ENCODE measurements at regions not wholly inside any gene's neighbourhood (a gene's known extent, or its start where the extent isn't known, plus 50 kb on each side); places are given as distances from the start of the nearest gene placed in this dataset.
"Not testable (repeated sequence)": the region's sequence is repeated elsewhere in the genome, so short reads cannot be mapped to it uniquely, and the experiment has no call there.

- DNase-seq (ENCODE audit: low read depth in 4 of 4, low spot score in 2 of 4): no peak
Observed at GRCh38 chr18:38525039-38525438, 959.4 kb upstream of the CELF4 start.

GRCh38 chr18:38520786-38521185, 955.2 kb upstream of the CELF4 start:
- DNase-seq (ENCODE audit: low read depth in 4 of 4, low spot score in 2 of 4): peak; percentile 7 to 57 (median 32)

- DNase-seq (ENCODE audit: low read depth in 4 of 4, low spot score in 2 of 4): no peak
Observed at GRCh38 chr18:38502539-38502938, 936.9 kb upstream of the CELF4 start.

GRCh38 chr18:38497266-38497665, 931.7 kb upstream of the CELF4 start:
- no peak for DNase-seq (ENCODE audit: low read depth in 4 of 4, low spot score in 2 of 4)

GRCh38 chr18:38496222-38496793, 930.7 kb upstream of the CELF4 start:
- DNase-seq (ENCODE audit: low read depth in 4 of 4, low spot score in 2 of 4): no peak

- DNase-seq (ENCODE audit: low read depth in 4 of 4, low spot score in 2 of 4): no peak
Observed at GRCh38 chr18:38494065-38494464, 928.5 kb upstream of the CELF4 start.

- DNase-seq (ENCODE audit: low read depth in 4 of 4, low spot score in 2 of 4): no peak
Observed at GRCh38 chr18:38491195-38491594, 925.6 kb upstream of the CELF4 start.

GRCh38 chr18:38489721-38490120, 924.1 kb upstream of the CELF4 start:
- not testable (repeated sequence) for DNase-seq (ENCODE audit: low read depth in 4 of 4, low spot score in 2 of 4)

- DNase-seq (ENCODE audit: low read depth in 4 of 4, low spot score in 2 of 4): no peak
Observed at GRCh38 chr18:38487521-38487920, 921.9 kb upstream of the CELF4 start.

- DNase-seq (ENCODE audit: low read depth in 4 of 4, low spot score in 2 of 4): no peak
Observed at GRCh38 chr18:38483326-38483725, 917.7 kb upstream of the CELF4 start.

- DNase-seq (ENCODE audit: low read depth in 4 of 4, low spot score in 2 of 4): no peak
Observed at GRCh38 chr18:38481576-38481975, 916.0 kb upstream of the CELF4 start.

GRCh38 chr18:38475686-38476085, 910.1 kb upstream of the CELF4 start:
- no peak for DNase-seq (ENCODE audit: low read depth in 4 of 4, low spot score in 2 of 4)

- DNase-seq (ENCODE audit: low read depth in 4 of 4, low spot score in 2 of 4): no peak
Observed at GRCh38 chr18:38473535-38473934, 907.9 kb upstream of the CELF4 start.

- DNase-seq (ENCODE audit: low read depth in 4 of 4, low spot score in 2 of 4): no peak
Observed at GRCh38 chr18:38470421-38470820, 904.8 kb upstream of the CELF4 start.

GRCh38 chr18:38466426-38466825, 900.8 kb upstream of the CELF4 start:
- DNase-seq (ENCODE audit: low read depth in 4 of 4, low spot score in 2 of 4): no peak

- DNase-seq (ENCODE audit: low read depth in 4 of 4, low spot score in 2 of 4): no peak
Observed at GRCh38 chr18:38464024-38464423, 898.4 kb upstream of the CELF4 start.

GRCh38 chr18:38460657-38461056, 895.1 kb upstream of the CELF4 start:
- no peak for DNase-seq (ENCODE audit: low read depth in 4 of 4, low spot score in 2 of 4)

GRCh38 chr18:38459131-38459994, 893.8 kb upstream of the CELF4 start:
- DNase-seq (ENCODE audit: low read depth in 4 of 4, low spot score in 2 of 4): peak in 3 of 4 donors; percentile 0 to 13 (median 10)

- DNase-seq (ENCODE audit: low read depth in 4 of 4, low spot score in 2 of 4): no peak
Observed at GRCh38 chr18:38458698-38459097, 893.1 kb upstream of the CELF4 start.

GRCh38 chr18:38456253-38456652, 890.7 kb upstream of the CELF4 start:
- DNase-seq (ENCODE audit: low read depth in 4 of 4, low spot score in 2 of 4): no peak

GRCh38 chr18:38454764-38455469, 889.3 kb upstream of the CELF4 start:
- no peak for DNase-seq (ENCODE audit: low read depth in 4 of 4, low spot score in 2 of 4)

- no peak for DNase-seq (ENCODE audit: low read depth in 4 of 4, low spot score in 2 of 4)
Observed at GRCh38 chr18:38453880-38454279, 888.3 kb upstream of the CELF4 start.

Data from left renal cortex interstitium (tissue), 4 donors.